C4-2B (cell line): ENCODE measurements at regions not wholly inside any gene's neighbourhood (a gene's known extent, or its start where the extent isn't known, plus 50 kb on each side); places are given as distances from the start of the nearest gene placed in this dataset.

Source experiments
- CTCF ChIP-seq: fragments of 450-650 bp; conservative IDR thresholded peaks from 2 replicates; pipeline ENCODE4 v1.5.1; 2017; ENCODE audit warnings: mild to moderate bottlenecking
- ZFX ChIP-seq: fragments of 450-650 bp; IDR thresholded peaks from 2 replicates; pipeline ENCODE4 v1.6.1; 2017

GRCh38 chr15:69801144-69801543 lies 296.6 kb downstream of the TLE3 start:
- no peak for TF ChIP-seq CTCF
- TF ChIP-seq ZFX: no peak
